Stimulated activated CD4-positive, alpha-beta T cell treated with anti-CD3 and anti-CD28 coated beads, Interleukin-1b, Interleukin-23, amount 100 ng/mL, for 4 hours (primary cell): ENCODE measurements at regions not wholly inside any gene's neighbourhood (a gene's known extent, or its start where the extent isn't known, plus 50 kb on each side); places are given as distances from the start of the nearest gene placed in this dataset.

Experiments
- DNase-seq, 2 donors: peaks; one replicate each; pipeline ENCODE4 v3.0.0-alpha.2; 2020; ENCODE audit warnings: low read depth in 2 of 2

- no peak for DNase-seq
Observed at GRCh38 chr13:84352946-84353345, 470.7 kb upstream of the SLITRK1 start.

DNA sequence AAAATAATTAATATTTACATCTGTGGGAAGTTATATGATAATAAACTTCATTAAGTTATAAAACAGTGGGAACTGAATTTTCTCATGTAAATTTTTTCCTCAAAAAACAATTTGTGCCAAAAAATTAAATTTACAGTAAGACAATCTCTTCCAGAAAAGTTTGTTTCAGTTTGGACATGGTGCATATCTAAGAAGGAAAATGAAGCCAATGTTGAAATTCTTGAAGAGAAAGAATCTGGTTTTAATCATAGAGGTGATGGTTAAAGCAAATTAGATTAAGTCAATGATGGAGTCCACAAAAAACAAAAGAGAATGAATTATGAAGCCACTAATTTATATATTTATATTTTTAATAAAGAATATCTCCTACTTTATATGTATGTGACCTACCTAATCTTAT lies 457.2 kb upstream of the SLITRK1 start:
- DNase-seq = no peak

- no peak for DNase-seq
Observed at GRCh38 chr13:84332346-84332745, 450.1 kb upstream of the SLITRK1 start.

DNA sequence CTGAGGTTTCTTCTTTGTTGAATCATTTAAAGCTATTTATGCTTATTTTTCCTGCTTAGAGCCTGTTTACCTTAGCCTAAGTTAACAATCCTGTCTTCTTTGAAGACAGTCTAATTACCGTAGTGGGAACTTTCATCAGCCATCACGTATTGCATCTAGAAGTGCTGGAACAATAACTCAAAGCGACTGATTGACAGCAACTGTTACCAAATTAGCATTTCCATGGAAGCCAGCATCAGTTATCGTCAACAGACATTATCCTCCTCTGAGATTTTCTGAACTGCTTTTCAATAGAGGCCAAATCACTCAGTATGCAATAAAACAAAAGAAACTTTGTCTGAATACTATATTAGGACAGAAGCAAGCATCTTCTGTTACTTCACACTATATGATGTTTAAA lies 433.3 kb upstream of the SLITRK1 start:
- no peak for DNase-seq

- no peak for DNase-seq
Observed at GRCh38 chr13:84303035-84303434, 420.8 kb upstream of the SLITRK1 start.

DNA sequence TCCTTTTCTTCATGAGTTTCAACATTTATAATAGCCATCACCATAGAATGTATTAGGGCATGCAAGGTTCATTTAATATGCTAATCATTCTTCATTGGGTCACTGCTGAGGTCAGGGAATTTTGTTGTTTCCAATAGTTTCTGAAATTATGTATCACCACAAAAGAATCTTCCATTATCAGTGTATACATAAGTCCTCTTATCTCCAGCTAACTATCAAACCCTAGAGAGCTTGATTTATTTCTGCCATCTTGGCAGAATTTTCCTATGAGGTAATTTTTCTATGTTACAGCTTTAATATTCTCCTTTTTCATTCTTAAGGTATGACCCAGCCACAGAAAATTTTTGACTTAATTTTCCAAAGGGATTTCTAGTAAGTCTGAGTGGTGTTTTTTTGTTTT lies 415.0 kb upstream of the SLITRK1 start:
- DNase-seq = no peak

GRCh38 chr13:84296401-84296800 lies 414.1 kb upstream of the SLITRK1 start:
- DNase-seq = no peak

DNA sequence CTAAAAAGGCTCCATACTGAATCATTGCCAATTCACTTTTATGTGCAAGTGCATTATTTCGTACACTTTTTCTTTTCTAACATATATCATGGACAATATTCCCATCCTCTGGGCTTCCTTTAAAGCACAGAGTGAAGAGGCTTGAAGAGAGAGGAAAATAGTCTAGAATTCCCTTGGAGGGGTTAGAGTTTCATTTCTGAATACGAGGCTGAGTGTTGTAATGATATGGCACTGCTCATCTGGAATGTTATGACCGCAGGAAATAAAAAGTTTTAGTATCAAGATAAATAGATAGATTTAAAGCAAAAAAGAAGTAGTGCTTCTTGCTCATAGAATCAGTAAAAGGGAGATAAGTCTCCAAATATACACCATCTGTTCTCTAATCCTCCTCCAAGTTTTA lies 412.3 kb upstream of the SLITRK1 start:
- DNase-seq = no peak

- no peak for DNase-seq
Observed at GRCh38 chr13:84290386-84290785, 408.1 kb upstream of the SLITRK1 start.

DNA sequence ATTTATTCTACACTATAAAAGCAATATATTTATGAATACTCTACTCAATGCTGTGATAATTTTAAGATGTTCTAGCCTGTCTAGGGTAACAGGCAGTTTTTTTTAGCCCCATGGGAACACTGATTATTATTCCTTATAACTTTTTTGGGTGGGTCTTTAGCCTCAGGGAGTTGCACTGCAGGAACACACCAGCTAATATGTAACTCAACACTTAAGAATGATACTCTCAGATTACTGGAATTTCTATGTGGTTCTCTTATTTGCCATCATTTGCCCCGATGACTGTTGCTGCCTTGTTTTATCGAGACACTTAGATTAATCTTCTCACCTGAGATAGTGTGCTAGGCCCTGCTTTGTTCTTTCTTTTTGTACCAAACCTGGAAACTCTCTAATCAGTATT lies 396.9 kb upstream of the SLITRK1 start:
- no peak for DNase-seq

DNA sequence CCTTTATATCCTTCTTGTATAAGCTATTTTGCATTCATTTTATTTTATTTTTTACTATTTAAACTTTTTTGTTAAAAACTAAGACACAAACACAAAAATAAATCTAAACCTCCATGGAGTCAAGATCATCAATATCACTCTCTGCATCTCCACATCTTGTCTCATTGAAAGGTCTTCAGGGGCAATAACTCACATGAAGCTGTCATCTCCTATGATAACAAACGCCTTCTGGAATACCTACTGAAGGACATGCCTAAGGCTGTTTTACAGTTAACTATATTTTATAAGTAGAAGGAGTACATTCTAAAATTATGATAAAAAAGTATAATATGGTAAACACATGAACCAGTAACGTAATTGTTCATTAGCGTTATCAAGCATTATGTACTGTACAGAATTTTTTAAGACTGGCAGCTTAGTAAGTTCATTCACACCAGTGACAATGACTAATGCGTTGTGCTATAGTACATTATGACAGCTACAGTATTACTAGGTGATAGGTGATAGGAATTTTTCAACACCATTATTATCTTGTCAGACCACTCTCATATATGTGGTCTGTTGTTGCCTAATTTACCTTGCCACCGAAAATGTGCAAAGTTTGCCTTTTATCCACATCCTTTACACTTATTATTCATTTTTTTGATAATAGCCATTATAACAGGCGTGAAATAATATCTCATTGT lies 390.7 kb upstream of the SLITRK1 start:
- no peak for DNase-seq

DNA sequence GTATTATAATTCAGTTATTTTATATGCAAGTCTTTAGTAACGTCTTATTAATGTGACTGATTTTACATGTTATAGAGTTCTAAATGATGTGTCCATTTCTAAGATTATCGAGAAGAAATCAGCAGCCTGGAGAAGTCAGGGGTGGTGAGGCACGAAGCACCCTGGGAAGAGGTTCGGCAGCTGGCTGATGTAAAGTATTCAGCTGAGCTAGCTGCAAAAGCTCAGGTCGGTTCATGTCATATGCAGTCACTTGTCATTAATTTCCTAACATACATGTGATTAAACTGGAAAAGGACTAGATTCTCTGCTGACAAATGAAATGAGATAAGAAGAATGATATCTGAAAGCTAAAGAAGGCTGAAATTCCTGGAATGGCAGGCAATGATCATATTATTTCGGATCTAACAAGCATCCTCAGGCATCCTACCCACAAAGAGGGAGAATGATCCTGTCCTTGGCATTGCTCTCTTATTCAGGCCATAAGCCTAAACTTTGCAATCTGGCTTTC lies 383.0 kb upstream of the SLITRK1 start:
- DNase-seq = no peak

DNA sequence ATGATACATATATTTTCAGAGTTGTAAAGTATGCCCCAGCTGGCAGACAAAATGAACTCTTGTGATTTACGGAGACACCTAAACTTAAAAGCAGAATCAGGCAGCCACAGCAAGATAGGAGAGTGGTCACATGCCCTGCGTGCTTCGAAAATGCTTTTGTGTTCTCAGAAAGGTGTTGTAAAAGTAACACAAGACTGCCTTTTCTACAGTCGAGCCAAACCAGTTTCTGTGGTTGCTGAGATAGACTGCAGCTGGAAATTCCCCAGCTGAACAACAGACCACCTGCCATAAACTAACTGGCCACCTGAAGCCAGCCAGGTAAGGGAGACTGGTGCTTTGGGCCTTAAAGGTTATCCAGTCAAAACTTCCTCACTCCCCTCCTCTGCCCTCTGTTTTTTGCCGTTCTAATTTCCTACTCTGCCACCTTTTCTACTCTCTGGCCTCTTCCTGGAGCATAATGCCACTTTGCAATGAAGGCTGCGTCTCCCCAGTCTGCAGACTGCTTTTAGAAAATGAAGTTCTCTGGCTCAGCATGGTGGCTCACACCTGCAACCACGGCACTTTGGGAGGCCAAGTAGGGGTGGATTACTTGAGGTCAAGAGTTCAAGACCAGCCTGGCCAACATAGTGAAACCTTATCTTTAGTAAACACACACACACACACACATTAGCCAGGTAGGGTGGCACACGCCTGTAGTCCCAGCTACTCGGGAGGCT lies 381.2 kb upstream of the SLITRK1 start:
- DNase-seq = no peak

GRCh38 chr13:84255226-84255797 lies 373.0 kb upstream of the SLITRK1 start:
- no peak for DNase-seq

- no peak for DNase-seq
Observed at GRCh38 chr13:84249463-84249862, 367.2 kb upstream of the SLITRK1 start.

GRCh38 chr13:84243340-84243739 lies 361.1 kb upstream of the SLITRK1 start:
- DNase-seq = no peak

GRCh38 chr13:84239032-84239431 lies 356.8 kb upstream of the SLITRK1 start:
- DNase-seq = no peak

DNA sequence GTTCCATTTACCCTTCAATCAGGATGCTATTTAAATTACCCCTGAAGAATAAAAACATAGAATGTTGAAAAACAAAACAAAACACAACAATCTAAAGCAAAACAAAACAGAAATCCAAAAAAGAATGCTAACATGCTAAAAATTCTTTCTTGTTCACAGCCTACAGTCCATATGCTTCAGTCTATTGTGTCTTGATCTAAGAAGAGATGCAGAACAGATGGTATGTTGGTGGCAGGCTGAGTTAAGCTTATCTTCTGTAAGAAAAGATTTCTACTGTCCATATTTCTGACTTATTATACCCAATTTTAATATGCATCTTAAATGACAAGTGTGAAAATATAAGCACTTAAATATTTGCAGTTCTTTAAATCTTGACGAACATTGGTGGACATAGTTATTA lies 356.1 kb upstream of the SLITRK1 start:
- DNase-seq = no peak

GRCh38 chr13:84237143-84237542 lies 354.9 kb upstream of the SLITRK1 start:
- no peak for DNase-seq

GRCh38 chr13:84234416-84234815 lies 352.1 kb upstream of the SLITRK1 start:
- DNase-seq = no peak

GRCh38 chr13:84230568-84230967 lies 348.3 kb upstream of the SLITRK1 start:
- DNase-seq = no peak

DNA sequence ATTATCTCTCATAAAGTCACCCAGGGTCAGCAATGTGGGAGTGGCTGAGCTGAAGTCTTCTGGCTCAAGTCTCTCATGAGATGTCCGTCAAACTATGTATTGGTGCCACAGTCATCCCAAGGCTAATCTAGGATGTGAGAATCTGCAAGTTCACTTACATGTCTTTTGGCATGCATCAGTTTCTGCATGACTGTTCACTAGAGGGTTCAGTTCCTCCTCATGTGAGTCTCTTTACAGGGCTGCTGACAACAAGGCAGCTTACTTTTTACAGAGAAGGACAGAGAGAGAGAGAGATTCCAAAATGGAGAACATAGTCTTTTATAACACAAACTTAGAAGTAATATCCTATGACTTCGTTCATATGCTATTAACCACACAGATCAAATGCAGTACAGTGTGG lies 328.8 kb upstream of the SLITRK1 start:
- no peak for DNase-seq

GRCh38 chr13:84208246-84208910 lies 326.1 kb upstream of the SLITRK1 start:
- DNase-seq = no peak
